Hematopoietic multipotent progenitor cell (in vitro differentiated cells): ENCODE measurements at regions not wholly inside any gene's neighbourhood (a gene's known extent, or its start where the extent isn't known, plus 50 kb on each side); places are given as distances from the start of the nearest gene placed in this dataset.

Experiments used
- DNase-seq, 3 donors: peaks; one replicate each; pipeline ENCODE4 v3.0.0-alpha.2; 2011 to 2015; ENCODE audit warnings: low read depth in 2 of 3, low spot score in 2 of 3

GRCh38 chr3:76161856-76162255 is 376.5 kb upstream of the ZNF717 start:
- DNase-seq = no peak

DNA sequence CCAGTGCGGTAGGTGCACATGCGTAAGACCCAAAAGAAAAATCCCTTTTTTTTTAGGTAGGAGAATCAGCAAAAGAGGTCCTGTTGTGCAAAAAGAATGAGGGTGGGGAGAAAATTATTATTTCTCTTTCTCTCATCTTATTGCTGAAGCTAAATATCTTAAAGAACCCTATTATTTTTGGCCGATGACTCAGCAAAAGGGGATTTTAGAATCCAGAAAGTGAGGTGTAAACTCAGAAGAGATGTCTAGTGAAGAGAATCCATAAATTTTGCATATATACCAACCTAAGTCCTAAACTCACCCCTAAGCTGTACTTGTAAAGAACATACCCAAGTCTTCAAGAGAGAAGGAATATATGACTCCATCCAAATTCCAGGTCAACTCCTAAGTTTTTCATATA is 386.3 kb upstream of the ZNF717 start:
- DNase-seq = no peak

DNA sequence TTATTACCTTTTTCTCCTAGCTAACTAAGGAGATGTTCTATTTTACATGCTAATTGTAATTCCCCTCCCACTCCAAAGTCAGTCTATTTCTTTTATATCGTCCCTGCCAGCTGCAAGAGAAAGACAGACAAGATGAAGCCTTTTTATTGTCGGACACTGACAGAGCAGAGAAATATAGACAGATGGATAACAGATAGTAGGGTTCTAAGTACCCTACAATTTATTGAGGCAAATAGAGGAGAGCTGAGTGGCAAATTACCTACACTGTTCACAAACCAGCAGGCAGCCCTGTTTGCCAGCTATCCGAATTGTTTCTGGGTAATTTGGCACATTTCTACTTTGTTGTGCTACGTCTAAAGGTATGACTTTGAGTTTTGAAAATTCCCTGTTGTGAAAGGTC is 392.3 kb upstream of the ZNF717 start:
- DNase-seq = no peak

GRCh38 chr3:76178412-76178811 is 393.1 kb upstream of the ZNF717 start:
- DNase-seq = no peak

DNA sequence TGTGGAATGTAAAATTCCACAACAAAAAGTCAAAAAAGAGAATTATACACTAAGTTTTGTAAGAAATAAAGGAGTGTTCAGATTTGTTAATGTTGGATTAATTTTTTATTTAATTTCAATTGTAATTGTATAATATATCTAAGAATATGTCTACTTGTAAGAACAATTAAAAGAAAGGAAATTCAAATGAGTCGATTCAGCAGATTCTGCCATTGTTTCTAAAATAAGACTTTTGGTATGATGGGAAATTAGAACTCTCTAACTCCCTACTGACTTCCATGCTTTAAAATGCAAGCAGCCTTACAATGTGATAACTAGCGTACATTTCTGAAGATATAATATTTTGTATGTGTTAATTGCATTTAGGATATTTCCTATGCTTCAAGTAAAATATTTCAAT is 395.9 kb upstream of the ZNF717 start:
- DNase-seq = no peak

DNA sequence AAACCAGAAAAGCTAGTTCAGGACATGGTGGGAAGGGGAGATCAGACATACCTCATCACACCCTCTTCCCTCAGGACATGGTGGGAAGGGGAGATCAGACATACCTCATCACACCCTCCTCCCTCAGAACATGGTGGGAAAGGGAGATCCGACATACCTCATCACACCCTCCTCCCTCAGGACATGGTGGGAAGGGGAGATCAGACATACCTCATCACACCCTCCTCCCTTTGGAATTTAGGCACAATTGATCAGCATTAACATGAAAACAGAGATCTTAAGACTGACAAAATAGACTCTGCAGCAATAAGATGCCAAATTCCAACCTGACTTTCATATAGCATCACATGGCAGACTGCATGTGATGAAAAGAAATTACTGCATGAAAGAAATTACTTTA is 412.7 kb upstream of the ZNF717 start:
- DNase-seq = no peak

GRCh38 chr3:76199382-76199781 is 414.0 kb upstream of the ZNF717 start:
- no peak for DNase-seq

- DNase-seq = no peak
These were observed 418.2 kb upstream of the ZNF717 start for GRCh38 chr3:76203578-76203977.

DNA sequence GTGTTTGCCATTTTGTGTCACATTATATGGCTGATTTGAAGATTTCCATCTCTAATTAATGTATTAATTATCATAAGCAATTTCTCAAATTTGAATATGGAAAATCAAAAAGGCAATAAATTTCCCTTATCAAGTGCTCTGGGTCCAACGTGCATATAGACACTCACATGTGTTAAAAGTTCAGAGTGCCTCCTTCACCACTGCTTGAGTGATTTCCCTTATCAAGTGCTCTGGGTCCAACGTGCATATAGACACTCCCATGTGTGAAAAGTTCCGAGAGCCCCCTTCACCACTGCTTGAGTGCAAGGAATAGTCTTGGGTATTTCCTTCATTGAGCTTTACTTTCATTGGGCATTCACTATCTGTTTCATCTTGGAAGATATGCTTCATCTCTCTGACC is 421.0 kb upstream of the ZNF717 start:
- no peak for DNase-seq

DNA sequence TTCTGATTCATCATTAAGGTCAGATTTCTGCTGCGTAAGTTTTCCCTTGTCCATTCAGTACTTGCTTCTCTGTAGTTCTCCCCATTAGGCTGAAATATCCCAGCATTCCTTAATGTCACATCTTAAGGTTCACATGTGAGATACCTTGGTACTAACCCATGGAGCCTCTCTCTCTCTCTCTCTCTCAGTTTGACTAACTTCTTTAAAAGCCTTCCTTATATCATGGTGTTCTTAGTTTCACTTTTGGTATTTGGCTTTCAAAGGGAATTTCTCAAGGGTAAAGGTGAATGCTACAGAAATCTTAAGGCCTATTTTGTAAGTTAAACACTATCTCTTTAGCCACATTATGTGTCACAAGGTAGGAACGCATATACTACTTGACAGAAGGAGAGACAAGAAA is 427.3 kb upstream of the ZNF717 start:
- DNase-seq = no peak

DNA sequence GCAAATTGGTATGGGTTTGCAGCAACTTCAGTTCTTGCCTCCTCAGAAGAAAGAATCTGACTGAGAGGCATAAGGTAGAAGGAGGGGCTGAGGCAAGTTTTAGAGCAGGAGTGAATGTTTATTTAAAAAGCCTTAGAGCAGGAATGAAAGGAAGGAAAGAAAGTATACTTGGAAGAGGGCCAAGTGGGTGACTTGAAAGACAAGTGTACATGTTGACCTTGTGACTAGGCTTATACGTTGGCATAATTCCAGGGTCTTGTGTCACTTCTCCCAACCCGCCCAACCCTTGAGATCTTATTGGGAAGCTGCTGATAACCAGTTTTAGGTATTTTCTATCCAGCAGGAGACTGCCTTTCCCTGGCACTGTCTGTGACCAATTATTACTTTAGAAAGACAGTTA is 436.9 kb upstream of the ZNF717 start:
- no peak for DNase-seq

- no peak for DNase-seq
These were observed 445.9 kb upstream of the ZNF717 start for GRCh38 chr3:76231258-76231657.

DNA sequence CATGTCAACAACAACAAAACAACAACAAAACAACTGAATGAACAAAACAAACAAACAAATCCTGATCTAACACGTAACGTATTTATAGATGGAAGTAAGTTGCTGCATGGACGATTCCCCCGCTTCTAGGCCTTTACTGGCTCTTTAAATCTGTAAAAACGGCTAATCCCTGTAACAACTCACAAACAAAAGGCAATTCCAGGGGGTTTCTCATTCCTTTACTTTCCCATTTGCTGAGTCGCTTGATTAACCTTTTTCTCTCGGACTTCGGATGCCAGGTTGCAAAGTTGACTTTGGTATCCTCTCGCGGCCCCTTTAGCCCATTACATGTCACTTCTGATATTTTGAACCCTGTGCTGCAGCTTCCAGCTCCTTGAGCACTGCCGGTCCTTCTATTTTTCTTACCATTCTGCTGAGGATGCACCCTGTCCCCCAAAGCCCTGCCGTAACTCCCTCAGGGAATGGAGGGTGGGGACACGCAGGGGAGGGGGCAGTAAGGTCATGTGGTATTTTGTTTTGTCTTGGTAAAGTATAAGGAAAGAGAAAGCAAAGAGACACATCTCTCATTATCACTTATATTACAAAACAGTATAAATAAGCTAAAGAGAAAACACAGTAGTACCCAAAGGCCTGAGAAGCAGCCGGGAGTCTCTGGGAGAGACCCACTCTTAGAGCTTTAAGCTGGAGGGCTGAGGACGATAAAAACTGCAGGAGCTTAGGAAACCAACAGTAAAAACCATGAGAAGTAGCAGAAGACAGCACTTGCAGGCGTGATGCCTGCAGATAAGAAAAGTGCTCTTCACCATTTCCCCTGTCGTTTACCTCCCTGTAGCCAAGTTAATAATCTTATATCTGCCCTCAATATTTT is 457.8 kb upstream of the ZNF717 start:
- DNase-seq = no peak

GRCh38 chr3:76245073-76245472 is 459.7 kb upstream of the ZNF717 start:
- no peak for DNase-seq

GRCh38 chr3:76245622-76246021 is 460.3 kb upstream of the ZNF717 start:
- no peak for DNase-seq

DNA sequence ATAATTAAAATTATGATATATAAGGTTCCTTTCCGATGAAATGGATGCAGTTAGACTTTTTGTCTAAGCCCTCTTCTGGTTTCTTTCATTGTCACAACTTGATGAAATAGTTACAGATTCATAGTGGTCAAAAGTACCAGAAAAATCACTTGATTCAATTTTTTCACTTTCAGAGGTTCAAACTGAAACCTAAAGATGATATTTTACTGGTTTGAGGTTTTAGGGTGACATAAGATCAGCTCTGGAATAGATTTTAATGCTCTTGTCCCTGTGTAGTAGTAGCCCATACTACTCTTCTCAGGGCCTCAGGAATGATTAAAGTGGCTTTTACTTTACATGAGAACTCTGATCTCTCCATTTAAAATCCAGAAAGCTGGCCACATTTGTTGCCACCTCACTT is 479.1 kb upstream of the ZNF717 start:
- no peak for DNase-seq

- no peak for DNase-seq
These were observed 479.6 kb upstream of the ZNF717 start for GRCh38 chr3:76264911-76265310.

- DNase-seq = no peak
These were observed 481.2 kb upstream of the ZNF717 start for GRCh38 chr3:76266511-76266910.

DNA sequence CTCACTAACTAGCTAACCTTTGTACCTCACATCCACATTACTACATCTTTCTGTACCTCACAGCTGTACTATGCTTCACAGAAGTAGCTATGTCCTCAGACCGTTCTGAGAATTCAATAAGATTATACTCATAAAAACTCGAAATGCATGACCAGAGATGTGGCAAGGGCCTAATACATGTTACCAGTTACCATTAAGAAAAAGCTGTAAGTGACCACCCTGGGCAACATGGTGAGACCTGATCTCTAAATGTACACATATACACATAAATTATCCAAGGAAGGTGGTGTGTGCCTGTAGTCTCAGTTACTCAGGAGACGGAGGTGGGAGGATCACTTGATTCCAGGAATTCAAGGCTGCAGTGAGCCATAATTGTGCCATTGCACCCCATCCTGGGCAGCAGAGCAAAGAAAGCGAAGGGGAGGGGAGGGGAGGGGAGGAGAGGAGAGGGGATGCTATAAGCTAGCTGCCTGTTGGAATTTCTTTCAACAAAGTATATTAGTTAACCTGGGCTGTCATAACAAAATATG is 482.6 kb upstream of the ZNF717 start:
- no peak for DNase-seq

DNA sequence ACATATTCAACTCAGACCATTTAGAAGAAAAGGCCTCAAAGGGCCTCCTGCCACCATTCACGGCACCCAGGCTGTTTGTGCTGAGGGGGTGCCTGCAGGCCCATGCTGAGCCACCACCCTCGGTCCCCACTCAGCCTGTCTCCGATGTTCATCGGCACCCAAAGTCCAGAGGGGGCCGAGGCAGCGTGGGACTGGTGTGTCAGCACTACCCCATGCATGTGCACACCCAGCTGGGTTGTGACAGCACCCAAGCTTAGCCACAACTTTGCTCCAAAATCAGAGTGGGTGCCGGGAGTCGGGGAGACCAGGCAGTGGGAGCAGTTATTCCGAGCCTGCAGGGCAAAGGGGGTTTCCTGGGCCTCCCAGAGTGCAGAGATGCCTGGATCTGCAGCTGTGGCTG is 508.5 kb upstream of the ZNF717 start:
- DNase-seq = no peak

- no peak for DNase-seq
These were observed 515.4 kb upstream of the ZNF717 start for GRCh38 chr3:76300746-76301145.

- no peak for DNase-seq
These were observed 522.2 kb upstream of the ZNF717 start for GRCh38 chr3:76307556-76307955.

GRCh38 chr3:76308541-76308940 is 523.2 kb upstream of the ZNF717 start:
- DNase-seq = no peak
